Endothelial cell of umbilical vein (primary cell): ENCODE measurements at regions not wholly inside any gene's neighbourhood (a gene's known extent, or its start where the extent isn't known, plus 50 kb on each side); places are given as distances from the start of the nearest gene placed in this dataset.

ENCODE experiments used
- EZH2 ChIP-seq: IDR thresholded peaks from 2 replicates; pipeline ENCODE4 v1.6.1; 2012; ENCODE audit warnings: borderline replicate concordance, low read depth, mild to moderate bottlenecking, moderate library complexity, low read length, inconsistent platforms; ENCODE audit not compliant: severe bottlenecking
- POLR2AphosphoS5 ChIP-seq: IDR thresholded peaks from 2 replicates; pipeline ENCODE4 v1.6.1; 2012; ENCODE audit warnings: low read depth, mild to moderate bottlenecking, control low read depth, low read length, moderate library complexity; ENCODE audit not compliant: insufficient read depth
- TF ChIP-seq, protein P1 (sequence below), 2 donors: IDR thresholded peaks; 1 replicate in 1 of 2; 2 replicates in 1 of 2; pipeline ENCODE4 v1.5.1; 2011; ENCODE audit warnings: low read length in 2 of 2, mild to moderate bottlenecking in 2 of 2, moderate library complexity in 2 of 2, control low read depth in 1 of 2, inconsistent platforms in 1 of 2, low read depth in 1 of 2; ENCODE audit not compliant: insufficient read depth in 1 of 2; ENCODE audit errors: extremely low read depth in 1 of 2

DNA sequence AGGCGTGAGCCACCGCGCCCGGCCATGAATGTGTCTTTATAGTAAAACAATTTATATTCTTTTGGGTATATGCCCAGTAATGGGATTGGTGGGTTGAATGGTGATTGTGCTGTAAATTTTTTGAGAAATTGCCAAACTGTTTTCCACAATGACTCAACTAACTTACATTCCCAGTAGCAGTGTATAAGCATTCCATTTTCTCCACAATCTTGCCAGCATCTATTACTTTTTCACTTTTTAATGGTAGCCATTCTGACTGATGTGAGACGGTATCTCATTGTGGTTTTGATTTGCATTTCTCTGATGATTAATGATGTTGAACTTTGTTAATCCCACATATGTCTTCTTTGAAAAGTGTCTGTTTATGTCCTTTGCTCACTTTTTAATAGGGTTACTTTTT is 1187.9 kb downstream of the XPNPEP1 start:
- TF ChIP-seq, protein P1, sequence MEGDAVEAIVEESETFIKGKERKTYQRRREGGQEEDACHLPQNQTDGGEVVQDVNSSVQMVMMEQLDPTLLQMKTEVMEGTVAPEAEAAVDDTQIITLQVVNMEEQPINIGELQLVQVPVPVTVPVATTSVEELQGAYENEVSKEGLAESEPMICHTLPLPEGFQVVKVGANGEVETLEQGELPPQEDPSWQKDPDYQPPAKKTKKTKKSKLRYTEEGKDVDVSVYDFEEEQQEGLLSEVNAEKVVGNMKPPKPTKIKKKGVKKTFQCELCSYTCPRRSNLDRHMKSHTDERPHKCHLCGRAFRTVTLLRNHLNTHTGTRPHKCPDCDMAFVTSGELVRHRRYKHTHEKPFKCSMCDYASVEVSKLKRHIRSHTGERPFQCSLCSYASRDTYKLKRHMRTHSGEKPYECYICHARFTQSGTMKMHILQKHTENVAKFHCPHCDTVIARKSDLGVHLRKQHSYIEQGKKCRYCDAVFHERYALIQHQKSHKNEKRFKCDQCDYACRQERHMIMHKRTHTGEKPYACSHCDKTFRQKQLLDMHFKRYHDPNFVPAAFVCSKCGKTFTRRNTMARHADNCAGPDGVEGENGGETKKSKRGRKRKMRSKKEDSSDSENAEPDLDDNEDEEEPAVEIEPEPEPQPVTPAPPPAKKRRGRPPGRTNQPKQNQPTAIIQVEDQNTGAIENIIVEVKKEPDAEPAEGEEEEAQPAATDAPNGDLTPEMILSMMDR (IDR thresholded peaks at IDR 0.05; ENCODE audit: extremely low read depth in 1 of 2, insufficient read depth in 1 of 2, low read depth in 1 of 2, low read length in 2 of 2), result no peak
- TF ChIP-seq POLR2AphosphoS5 (no peak), EZH2 (no peak)
